HG02885 (cell line): ENCODE measurements at regions not wholly inside any gene's neighbourhood (a gene's known extent, or its start where the extent isn't known, plus 50 kb on each side); places are given as distances from the start of the nearest gene placed in this dataset.
A peak's percentile ranks its signal among the peaks of the same experiment; 100 is the strongest.

Experiments
- ATAC-seq: cut with Tn5 transposase; IDR thresholded peaks from one replicate; pipeline ENCODE4 v1.9.1; 2021; ENCODE audit warnings: mild to moderate bottlenecking; ENCODE audit not compliant: unreplicated experiment, poor library complexity

DNA sequence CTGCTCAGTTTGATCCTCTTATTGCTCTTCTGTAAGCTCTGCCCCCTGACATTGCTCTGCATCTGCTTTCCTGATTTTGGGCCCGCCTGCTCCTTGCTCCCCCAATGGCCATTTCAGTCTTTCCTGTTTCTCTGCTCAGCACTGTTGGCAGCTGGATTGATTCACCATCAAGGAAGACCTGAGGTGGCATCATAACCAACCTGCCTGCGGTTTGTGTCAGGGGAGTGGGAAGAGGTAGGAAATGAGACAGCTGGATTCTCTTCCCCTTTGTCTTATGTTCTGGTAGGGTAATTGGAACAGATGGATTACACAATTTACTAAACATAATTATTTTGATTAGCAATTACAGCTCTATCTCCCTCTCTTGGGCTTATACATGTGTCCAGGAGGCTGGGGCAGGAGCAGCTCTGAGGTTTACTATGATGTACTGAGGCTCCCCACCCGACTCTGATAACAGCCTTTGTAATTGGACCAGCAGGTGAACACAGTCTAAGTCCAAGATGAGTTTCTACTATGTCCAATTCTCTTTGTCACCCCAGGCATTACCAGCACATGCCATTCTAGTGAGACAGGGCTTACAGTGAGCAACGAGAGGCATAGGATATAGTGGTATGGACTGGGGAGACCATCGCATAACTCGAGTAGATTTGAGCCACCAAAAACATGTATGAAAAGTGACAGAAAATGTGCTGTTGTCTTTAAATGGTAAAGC, 151.8 kb upstream of the MMADHC start:
- ATAC-seq = no peak

DNA sequence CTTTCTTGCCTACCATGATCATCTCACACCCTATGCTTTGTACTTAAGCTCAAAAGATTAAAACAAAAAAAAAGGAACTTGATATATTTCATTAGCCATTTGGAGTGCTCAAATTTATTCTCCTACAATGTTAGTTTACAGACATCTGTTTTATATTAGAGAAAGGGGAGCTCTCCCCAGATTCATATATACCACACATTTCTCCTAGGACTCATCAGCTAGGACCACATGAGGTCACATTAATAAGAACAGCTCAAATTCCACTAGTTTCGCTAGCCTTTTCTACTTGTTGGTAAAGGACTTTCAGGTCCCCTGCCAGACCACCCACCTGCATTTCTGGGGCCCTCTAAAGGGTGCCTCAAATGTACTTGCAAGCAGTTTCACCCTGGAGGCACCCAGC, 151.2 kb upstream of the MMADHC start:
- no peak for ATAC-seq

DNA sequence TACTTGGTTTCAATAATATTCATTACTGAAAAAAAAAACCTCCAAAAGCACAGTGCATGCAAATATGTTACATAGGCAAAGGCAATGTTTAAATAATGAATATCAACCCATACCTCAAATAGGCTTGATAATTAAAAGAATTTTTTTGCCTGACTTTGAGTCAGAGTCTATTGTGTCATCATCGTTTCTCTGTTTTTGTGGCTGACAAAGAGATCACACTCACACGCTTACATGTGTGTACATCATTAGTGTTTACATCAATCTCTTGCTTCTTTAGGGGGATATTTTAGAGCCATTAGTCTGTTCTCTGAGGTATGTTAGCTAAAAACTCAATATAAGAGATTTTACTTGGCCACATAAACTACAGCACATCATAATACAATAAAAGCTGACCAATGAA, 150.3 kb upstream of the MMADHC start:
- no peak for ATAC-seq

DNA sequence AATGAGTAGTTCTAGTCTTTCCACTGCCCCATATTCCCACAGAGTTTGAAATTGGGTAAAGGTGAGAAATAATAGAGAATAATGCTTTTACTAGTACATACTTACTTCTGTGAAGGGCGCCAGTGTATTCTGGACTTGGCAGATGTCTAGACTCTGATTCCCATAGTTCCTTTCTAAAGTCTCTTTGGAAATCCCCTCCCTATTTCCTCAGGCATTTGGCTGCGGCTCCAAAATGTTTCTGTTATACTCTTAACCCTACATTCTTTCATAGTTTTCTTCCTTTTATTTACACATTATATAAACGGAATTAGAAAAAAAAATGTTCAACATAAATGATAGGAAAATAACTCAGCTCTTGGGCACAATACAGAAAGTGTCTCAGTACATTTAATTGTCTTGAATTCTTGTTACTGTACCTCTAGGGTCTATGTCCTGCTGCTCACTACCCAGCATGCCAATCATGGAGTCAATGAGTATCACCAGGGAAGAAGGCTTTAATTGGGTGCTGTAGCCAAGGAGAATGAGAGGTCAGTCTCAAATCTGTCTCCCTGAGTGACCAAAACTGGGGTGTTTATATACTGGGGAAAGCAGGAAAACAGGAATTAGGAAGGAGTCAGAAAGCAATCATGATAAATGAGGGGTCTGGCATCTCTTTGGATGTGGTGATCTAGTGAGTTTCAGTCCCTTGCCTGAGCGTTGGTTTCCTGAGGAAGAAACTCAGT, 147.8 kb upstream of the MMADHC start:
- no peak for ATAC-seq

DNA sequence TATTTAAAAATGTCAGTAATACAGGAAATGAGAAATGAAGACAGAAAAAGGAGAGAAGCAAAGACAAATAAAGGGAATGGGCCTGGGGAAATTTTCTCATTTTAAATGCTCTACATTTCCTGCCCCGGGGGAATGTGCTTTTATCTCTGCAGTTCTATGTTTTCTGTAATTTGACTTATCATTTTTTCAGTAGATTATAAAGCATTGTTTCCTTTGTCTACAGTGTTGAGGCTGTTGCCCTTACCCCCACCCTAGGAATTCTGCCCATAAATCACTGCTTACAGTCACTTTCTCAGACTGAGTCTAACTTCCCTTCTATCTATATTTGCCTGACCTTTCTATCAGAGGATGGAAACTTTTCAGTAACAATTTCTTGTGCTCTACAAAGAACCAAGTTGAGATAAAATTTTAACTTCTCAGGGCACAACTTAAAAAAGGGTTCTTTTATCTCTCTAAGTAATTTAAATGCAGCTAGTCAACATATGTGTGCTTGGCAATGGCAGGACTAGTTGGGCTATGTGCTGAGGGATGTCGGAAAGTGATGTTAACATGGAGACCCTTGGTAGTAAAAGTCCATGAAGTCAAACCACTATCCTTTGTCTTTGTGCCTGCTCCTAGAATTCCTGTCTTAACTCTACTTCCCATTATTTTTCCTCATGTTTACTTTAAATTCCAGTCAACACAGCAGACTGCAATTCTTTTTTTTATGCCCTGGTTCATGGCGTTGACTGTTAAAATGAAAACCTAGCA, 146.5 kb upstream of the MMADHC start:
- ATAC-seq = no peak

DNA sequence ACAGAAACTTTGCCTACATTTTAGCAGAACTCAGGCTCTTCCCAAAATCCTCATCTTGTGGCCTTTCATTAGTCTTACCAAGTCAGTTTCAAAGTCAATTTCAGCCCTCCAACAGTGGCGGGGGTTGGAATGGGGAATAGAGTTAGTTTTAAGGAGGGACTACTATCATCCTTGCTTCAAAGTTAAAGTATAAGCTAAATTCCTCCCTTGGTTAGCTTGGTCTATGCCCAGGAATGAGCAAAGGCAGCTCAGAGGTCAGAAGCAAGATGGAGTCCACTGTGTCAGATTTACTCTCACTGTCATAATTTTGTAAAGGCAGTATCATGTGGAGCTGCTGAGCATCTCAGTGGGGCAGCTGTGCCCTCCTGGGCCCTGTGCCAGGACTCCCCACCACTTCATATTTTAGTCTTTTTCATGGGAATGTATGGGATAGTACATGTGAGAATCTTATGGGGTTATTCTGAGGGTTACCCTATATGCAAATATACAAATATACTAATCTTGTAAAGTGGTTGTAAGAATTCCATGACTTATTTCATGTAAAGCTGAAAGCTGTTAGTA, 145.2 kb upstream of the MMADHC start:
- no peak for ATAC-seq

DNA sequence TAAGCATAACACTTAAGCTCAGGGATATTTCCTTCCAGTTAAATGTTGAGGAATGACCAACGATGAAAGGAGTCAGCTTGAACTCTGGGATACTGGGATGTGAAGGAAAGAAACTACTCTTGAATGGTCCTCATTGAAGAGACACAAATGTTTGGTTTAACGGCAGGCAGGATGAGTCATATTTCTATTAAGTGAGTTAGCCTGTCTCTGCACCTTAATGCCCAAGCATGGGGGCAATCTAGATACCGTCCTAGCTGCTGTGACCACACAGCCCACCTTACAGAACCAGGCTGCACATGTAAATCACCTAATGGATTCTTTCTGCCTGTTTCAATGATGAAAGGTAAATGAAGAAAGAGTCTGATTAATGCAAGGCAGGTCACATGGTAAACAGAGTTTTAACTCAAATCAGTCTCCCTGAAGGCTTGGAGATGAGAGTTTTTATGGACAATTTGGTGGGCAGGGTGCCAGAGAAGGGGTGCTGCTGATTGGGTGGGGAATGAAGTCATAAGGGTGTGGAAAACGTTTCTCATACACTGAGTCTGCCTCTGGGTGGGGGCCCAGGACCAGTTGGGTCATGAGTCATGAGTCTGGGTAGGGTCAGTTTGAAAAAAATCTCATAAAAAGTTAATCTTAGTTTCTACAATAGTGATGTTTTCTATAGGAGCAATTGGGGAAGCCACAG, 144.6 kb upstream of the MMADHC start:
- ATAC-seq = no peak

DNA sequence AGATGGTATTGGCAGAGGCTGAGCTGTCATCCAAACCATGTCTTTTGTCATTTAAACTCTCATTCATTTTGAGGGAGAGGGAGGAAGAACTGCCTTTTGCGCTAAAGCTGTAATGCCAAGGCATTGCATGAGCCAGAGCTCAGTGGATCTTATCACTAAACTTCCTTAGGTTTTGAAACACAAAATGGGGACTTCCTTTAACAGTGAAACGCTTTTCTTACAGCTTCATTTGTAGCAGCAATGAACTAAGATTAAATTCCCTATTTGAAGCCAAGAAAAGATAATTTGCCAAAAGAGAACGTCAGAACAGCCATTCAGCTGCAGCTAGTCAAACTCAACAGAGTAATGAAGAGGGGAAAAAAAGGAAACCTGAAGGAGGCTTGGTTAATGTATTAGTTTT, 143.5 kb upstream of the MMADHC start:
- no peak for ATAC-seq

DNA sequence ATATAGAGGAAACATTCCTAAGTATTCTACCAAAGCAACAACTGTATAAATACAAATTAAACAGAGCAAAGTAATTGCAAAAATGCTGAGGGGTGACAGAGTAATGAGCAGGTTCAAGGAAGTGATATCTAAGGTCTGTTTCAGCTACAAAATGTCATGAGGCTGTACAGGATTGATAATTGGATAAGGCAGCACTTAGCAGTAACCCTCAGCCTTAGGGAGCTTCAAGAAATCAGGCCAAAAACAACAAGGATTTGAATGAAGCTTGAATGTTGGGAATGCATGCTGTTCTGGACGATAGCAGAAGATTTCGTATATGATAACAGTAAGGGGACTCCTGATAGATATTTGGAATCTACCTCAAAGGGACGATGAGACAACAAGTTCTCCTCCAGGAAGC, 142.0 kb upstream of the MMADHC start:
- ATAC-seq = no peak

DNA sequence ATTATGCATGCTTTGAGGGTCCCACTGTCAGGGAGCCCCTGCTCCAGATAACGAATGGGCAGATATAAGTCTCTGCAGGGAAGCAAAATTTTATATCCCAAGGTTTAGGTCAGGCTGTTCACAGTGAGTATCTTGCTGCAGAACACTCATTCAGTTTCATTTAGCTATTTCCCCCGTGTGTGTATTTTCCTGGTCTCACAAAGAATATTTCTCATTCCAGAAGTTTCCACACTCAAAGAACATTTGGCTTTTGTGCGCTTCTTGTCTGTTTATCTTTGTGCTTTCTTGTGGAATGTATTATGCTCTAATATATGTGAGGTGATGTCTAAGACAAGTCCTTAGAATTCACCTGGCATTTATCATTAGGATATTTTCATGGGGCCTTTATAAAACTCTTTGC, 140.4 kb upstream of the MMADHC start:
- ATAC-seq = no peak

DNA sequence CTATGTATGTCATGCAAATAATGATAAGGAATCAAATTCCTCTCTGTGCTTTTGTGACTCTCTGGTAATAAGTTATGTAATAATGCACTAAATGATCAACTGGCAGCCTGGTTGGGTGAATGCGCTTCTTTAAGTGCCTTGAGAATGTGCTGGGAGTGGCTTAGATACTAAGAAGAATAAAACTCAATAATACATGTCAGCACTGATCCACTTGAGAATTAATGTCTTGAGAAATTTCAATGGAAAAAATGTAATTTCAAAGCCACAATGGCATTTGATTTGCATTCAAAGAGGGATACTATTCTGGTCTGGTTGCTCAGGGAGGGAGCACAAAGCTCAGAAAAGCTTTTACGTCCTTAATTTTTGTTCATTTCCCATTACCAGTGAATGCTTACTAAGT, 137.7 kb upstream of the MMADHC start:
- ATAC-seq = no peak

DNA sequence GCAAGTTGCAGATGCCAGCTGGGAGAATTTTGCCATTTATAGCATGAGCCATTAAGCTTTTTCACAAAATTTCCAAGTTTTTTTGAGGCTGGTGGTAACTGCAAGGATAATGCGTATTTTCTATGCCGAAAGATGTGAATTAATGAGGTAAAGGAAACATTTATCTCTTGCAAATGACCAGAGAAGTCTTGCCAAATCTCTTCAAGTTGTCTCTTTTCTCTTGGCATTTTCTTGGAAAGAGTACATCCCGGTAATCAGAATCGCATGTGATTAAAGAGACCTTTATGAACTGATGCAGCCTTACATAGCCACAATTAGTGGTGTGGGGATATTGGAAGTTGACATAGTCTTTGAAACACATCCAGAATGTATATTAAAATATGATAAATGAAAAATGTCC, 136.5 kb upstream of the MMADHC start:
- no peak for ATAC-seq

DNA sequence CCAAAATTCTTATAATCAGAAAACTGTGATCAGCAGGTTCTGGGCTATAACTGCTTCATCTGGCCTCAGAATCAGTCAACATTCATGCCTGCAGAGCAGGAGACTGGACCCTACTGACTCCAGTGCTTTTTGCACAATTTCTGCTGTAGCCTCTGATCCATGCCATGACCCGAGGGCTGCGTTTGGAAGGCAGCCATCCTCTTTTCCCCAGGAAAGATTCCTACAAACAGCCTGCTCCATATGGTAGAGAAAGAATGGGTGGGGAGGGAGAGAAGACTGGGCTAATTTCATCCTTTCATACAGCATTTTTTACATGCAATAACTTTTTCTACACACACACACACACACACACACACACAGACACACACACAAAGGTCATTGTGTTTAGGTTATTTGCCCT, 133.0 kb upstream of the MMADHC start:
- no peak for ATAC-seq

DNA sequence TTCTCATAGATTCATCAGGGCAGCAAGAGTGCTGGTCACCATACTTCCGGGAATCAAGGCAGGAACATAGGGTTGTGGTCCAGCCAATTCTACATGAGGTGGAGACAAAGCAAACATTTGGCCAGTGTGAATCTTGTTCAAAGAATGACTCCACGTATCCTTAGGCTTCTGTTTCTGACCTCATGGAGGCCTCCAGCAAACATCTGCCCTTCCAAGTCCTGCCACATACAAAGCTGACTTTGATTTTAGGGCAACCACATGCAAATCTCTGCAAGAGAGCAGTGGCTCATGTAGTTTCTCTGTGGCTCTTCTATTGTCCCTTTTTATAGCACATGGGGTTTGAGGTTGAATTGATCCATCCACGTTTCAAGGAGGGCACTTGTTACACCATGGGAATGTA, 132.1 kb upstream of the MMADHC start:
- ATAC-seq = no peak

DNA sequence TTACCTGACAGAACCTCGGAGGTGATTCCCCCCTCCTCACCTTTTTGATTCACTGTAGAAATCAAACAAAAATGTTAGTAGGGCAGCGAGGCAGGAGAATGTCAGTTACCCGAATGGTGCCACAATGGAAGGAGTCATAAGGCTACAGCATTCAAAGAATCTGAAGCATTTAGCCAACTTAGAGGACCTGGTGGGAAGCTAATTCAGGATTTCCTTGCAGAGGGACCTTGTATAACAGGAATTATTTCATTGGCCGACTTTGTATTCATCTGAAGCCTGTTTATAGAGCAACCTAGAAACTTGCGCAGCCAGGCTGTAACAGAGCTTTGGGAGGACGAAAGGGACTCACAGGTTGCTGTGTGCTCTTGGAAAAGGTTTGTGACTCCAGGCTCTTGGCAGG, 129.1 kb upstream of the MMADHC start:
- no peak for ATAC-seq

DNA sequence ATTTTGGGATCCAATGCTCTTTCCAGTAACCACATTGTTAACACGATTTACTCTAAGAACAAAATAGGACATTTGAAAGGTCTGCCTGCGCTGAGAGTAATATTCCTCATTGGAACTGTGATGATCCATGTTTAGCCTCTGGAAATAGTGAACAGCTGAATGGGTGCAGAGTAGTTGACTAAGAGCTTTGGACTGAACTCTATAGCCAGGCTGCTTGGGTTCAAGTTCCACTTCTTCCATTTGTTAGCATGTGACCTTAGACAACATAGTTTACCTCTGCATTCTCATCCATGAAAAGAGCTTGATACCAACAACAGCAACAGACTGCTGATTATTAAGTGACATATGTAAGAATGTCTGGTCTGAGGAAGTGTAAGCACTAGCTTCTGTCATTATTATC, 128.3 kb upstream of the MMADHC start:
- no peak for ATAC-seq

DNA sequence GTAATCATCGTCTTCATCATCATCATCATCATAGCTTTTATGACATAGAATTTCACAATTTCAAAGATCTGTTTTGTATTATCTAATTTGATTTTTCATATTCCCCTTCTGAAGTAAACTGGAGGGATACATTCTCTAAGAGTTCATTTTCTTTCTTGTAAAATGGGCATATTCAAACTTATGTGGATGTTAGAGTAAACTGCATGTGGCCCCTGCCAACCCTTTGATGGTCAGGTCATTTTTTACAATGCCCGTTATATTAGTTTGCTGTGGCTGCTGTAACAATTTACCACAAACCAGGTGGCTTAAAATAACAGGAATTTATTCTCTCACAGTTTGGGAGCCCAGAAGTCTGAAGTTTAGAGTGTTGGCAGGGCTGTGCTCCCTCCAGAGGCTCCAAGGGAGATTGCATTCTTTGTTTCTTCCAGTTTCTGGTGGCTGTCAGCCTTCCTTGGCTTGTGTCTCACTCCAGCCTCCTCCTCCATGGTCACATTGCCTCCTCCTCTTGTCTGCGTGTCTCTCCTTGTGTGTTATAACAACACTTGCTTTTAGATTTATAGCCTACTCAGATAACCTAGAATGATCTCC, 127.5 kb upstream of the MMADHC start:
- ATAC-seq = peak; percentile 76

DNA sequence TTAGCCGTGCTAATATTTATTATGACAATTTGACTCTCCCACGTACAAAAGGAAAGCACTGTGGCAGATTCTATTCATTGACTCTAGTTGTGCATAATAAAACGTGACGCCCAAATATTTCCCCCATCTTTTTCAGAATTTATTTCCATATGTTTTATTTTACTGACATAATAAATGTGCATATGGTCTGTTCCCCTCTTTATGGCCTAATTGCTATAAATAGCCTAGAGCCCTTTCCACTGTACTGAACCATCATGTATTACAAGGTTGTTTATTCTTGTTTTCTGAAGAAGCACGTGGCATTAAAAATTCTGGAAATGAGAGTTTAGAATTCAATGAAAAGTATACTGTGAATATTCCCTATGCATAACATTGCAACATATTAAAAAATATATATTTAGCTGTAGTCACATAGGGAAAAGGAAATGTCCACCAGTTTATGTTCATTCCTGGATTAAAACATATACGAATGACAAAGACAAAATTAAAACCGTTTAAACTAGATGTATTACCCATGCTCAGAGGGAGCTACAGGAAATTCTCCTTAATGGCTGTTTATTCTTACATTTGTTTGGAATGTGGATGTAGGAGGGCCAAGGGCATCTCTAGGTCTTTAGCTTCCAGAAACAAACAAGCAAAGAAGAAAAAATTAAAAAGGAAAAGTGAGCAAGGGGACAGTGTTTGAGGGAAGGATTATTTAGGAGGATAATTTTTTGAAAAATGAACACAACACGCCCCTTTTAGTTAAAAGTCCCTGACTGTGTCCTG, 122.1 kb upstream of the MMADHC start:
- no peak for ATAC-seq

DNA sequence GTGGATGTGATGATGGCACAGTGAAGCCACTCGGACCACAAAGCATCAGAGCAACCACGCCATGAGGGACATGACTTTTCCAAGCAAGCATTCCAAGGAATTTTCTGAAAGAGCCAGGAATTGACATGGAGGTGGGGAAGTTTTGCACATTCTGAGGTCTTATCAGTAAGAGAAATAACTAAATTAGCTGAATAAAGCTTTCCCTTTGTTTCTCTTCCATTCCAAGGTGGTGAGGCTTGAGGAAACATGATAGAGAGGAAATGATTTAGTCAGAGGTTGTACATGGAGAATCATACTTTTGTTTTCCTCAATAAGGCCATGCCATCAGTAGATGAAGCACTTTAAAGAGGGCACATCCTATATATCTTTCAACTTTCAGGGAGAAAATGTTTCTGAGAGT, 115.7 kb upstream of the MMADHC start:
- no peak for ATAC-seq

DNA sequence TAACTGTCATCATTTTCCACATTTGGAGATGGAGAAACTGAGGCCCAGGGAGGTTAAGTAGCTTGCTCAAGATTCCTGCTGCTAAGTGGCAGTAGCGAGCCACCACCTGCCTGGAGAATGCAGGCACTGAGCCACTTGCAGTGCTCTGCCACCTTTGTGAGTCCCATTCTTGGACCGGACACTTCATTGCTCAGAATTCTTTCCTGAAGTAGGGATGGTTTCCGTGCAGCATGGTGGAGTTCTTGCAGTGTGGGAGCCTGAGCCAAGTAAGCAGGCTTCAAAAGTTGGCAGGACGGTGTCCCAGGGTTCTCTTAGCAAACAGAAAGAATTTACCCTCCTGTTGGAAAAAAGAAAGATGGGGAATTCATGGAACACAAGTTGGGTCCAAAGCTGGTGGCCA, 115.0 kb upstream of the MMADHC start:
- no peak for ATAC-seq
